ENCODE measurements at regions not wholly inside any gene's neighbourhood (a gene's known extent, or its start where the extent isn't known, plus 50 kb on each side); places are given as distances from the start of the nearest gene placed in this dataset.

DNA sequence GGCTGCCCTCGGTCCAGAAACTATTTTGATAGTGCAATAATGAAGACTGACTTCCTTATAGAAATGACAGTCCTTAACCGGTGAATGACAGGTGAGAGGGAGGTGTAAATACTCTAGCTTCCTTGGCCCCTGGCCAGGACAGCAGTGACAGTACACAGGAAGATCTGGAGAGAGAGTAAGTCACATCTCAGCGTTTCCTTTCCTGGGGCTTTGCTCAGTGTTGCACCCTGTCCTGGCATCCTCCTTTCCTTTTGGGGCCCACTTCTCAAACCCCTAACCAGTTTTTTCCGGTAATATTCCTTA is 336.9 kb downstream of the CD83 start:
- H3K27me3 ChIP-seq (ENCODE audit: control insufficient read depth in 3 of 3, insufficient read depth in 3 of 3, low read length in 3 of 3): no peaks in the 10 kb centered on the region
- H3K4me1 ChIP-seq (ENCODE audit: control insufficient read depth in 3 of 3, insufficient read depth in 3 of 3, low read length in 3 of 3): peaks cover 11 to 21% (median 15%) of the 10 kb centered on the region in 3 donors
- H3K4me3 ChIP-seq (ENCODE audit: low read length in 3 of 3): no peak overlapping the region
- no peak overlapping the region for H3K27ac ChIP-seq (ENCODE audit: low read depth, low read length)
- H3K9me3 ChIP-seq (ENCODE audit: control insufficient read depth in 3 of 3, low read length in 3 of 3): no peaks in the 10 kb centered on the region
- no peaks in the 10 kb centered on the region for H3K36me3 ChIP-seq (ENCODE audit: control insufficient read depth in 3 of 3, insufficient read depth in 3 of 3, low read length in 3 of 3)
- no peak overlapping the region for H3K9ac ChIP-seq (ENCODE audit: low read depth in 1 of 3, low read length in 3 of 3)

DNA sequence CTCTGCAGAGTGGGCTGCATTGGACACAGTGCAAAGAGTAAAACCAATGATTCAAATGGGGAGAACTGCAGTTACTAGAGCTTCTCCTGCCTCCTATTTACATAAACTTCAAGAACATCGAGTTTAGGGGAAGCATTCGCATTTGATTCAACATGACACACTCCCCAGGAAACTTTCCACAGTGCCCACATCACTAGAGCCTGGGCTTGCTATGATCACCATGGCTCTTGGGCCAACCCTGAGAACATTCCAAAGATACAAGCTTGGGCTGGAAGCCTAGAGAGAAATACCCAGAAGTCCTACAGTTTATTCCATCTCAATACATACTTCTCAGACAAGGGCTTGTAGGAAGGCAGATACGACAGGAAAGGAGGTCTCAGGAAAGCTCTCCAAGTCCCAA is 337.9 kb downstream of the CD83 start:
- Histone ChIP-seq H3K27me3 (ENCODE audit: control insufficient read depth in 3 of 3, insufficient read depth in 3 of 3, low read length in 3 of 3) (no peaks in the 10 kb centered on the region), H3K9ac (ENCODE audit: low read depth in 1 of 3, low read length in 3 of 3) (no peak overlapping the region), H3K27ac (ENCODE audit: low read depth, low read length) (no peak overlapping the region), H3K4me3 (ENCODE audit: low read length in 3 of 3) (no peak overlapping the region), H3K4me1 (ENCODE audit: control insufficient read depth in 3 of 3, insufficient read depth in 3 of 3, low read length in 3 of 3) (peaks cover 11 to 21% (median 15%) of the 10 kb centered on the region in 3 donors), H3K9me3 (ENCODE audit: control insufficient read depth in 3 of 3, low read length in 3 of 3) (no peaks in the 10 kb centered on the region), H3K36me3 (ENCODE audit: control insufficient read depth in 3 of 3, insufficient read depth in 3 of 3, low read length in 3 of 3) (no peaks in the 10 kb centered on the region)

DNA sequence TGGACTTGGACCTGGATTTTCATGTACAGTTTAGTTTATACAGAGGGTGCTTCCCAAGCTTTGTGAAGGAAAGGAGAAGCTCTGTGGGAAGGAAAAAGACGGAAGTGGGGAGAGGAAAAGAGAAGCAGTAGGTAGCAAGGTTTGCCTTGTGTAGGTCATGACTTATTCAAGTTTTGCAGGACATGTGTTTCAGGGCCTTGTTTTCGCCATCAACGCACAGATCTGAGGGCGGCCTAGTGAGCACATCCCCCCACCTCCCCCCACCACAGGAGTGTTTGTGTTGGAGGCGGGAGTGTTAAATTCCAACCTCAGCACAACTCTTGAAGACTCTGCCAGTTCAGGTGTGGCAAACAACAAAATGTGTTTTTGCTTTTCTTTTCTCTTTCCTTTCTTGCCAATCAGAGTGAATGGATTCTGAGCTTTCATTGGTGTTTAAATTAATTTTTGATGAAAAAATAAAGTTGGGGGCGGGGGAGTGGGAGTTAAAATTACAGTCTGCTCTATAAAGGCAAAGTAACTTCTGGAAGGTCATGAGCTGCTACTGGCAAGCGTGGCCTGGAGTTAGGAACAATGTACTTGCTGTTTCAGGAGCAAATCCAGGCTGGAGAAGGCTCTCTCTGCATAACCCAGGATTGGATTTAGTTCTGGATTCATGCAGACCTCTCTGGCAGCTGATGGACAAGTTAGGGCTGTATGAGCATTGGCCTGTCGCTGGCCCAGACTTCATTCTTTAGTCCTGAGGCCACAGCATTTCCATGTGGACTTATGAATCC is 338.5 kb downstream of the CD83 start:
- Histone ChIP-seq H3K9me3 (ENCODE audit: control insufficient read depth in 3 of 3, low read length in 3 of 3) (no peaks in the 10 kb centered on the region), H3K4me3 (ENCODE audit: low read length in 3 of 3) (no peak overlapping the region), H3K27me3 (ENCODE audit: control insufficient read depth in 3 of 3, insufficient read depth in 3 of 3, low read length in 3 of 3) (no peaks in the 10 kb centered on the region), H3K27ac (ENCODE audit: low read depth, low read length) (no peak overlapping the region), H3K9ac (ENCODE audit: low read depth in 1 of 3, low read length in 3 of 3) (no peak overlapping the region), H3K36me3 (ENCODE audit: control insufficient read depth in 3 of 3, insufficient read depth in 3 of 3, low read length in 3 of 3) (no peaks in the 10 kb centered on the region), H3K4me1 (ENCODE audit: control insufficient read depth in 3 of 3, insufficient read depth in 3 of 3, low read length in 3 of 3) (peaks cover 11 to 21% (median 15%) of the 10 kb centered on the region in 3 donors)

DNA sequence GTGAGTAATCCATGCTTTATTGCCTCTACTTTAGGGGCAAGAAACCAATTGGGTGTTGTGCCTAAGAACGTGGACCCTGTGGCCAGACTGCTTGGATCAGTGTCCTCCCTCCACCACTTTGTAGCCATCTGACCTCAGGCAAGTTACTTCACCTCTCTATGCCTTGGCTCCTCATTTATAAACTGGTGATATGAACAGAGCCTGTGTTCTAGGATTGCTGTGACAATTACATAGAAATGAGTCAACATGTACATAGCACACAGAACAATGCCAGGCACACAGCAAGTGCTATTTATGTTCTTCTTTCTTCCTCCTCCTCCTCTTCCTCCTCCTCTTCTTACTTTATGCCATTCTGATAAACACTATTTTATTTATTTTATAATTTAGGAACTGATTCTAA is 339.4 kb downstream of the CD83 start:
- no peak overlapping the region for H3K9ac ChIP-seq (ENCODE audit: low read depth in 1 of 3, low read length in 3 of 3)
- no peaks in the 10 kb centered on the region for H3K36me3 ChIP-seq (ENCODE audit: control insufficient read depth in 3 of 3, insufficient read depth in 3 of 3, low read length in 3 of 3)
- no peak overlapping the region for H3K4me3 ChIP-seq (ENCODE audit: low read length in 3 of 3)
- H3K9me3 ChIP-seq (ENCODE audit: control insufficient read depth in 3 of 3, low read length in 3 of 3): no peaks in the 10 kb centered on the region
- no peak overlapping the region for H3K27ac ChIP-seq (ENCODE audit: low read depth, low read length)
- H3K27me3 ChIP-seq (ENCODE audit: control insufficient read depth in 3 of 3, insufficient read depth in 3 of 3, low read length in 3 of 3): no peaks in the 10 kb centered on the region
- H3K4me1 ChIP-seq (ENCODE audit: control insufficient read depth in 3 of 3, insufficient read depth in 3 of 3, low read length in 3 of 3): peaks cover 11 to 21% (median 15%) of the 10 kb centered on the region in 3 donors

DNA sequence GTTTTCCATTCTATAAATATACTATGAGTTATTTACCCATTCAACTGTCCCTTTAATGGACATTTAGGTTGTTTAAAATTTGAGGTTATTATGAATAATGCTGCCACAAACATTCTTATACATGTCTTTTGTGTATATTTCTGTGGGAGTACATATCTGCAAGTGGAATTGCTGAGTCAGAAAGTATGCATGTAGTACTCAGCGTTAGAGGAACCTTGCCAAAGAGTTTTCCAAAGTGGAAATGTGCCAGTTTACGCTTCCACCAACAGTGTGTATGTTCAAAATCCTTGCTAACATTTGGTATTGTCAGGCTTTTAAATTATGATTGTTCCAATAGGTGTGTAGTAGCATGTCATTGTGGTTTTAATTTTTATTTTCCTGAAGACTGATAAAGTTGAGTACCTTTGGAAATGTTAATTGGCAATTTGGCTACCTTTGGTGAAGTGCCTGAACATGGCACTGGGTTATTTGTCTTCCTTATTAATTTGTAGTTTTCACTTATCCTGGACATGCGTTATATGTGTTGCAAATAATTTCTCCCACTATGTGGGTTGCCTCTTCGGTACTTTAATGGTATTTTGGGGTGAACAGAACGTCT is 341.2 kb downstream of the CD83 start:
- Histone ChIP-seq H3K4me1 (ENCODE audit: control insufficient read depth in 3 of 3, insufficient read depth in 3 of 3, low read length in 3 of 3) (peaks cover 0 to 9% (median 7%) of the 10 kb centered on the region in 3 donors), H3K27ac (ENCODE audit: low read depth, low read length) (no peak overlapping the region), H3K9ac (ENCODE audit: low read depth in 1 of 3, low read length in 3 of 3) (no peak overlapping the region), H3K36me3 (ENCODE audit: control insufficient read depth in 3 of 3, insufficient read depth in 3 of 3, low read length in 3 of 3) (no peaks in the 10 kb centered on the region), H3K4me3 (ENCODE audit: low read length in 3 of 3) (no peak overlapping the region), H3K9me3 (ENCODE audit: control insufficient read depth in 3 of 3, low read length in 3 of 3) (no peaks in the 10 kb centered on the region), H3K27me3 (ENCODE audit: control insufficient read depth in 3 of 3, insufficient read depth in 3 of 3, low read length in 3 of 3) (no peaks in the 10 kb centered on the region)

DNA sequence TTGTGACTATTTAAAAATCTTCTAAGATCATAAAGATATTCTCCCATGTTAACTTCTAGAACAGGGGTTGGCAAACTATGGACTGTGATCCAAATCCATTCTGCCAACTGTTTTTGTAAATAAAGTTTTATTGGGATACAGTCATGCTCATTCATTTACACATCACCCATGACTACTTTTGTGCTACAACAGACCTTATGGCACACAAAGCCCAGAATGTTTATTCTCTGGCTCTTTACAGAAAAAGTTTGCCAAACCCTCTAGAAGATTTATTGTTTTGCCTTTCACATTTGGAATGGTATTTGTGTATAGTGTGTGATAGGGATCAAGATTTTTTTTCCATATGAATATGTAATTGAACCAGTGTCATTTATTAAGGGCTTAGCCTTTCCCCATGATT is 341.7 kb downstream of the CD83 start:
- Histone ChIP-seq H3K4me1 (ENCODE audit: control insufficient read depth in 3 of 3, insufficient read depth in 3 of 3, low read length in 3 of 3) (peaks cover 0 to 7% (median 4%) of the 10 kb centered on the region in 3 donors), H3K9ac (ENCODE audit: low read depth in 1 of 3, low read length in 3 of 3) (no peak overlapping the region), H3K36me3 (ENCODE audit: control insufficient read depth in 3 of 3, insufficient read depth in 3 of 3, low read length in 3 of 3) (no peaks in the 10 kb centered on the region), H3K9me3 (ENCODE audit: control insufficient read depth in 3 of 3, low read length in 3 of 3) (no peaks in the 10 kb centered on the region), H3K27ac (ENCODE audit: low read depth, low read length) (no peak overlapping the region), H3K27me3 (ENCODE audit: control insufficient read depth in 3 of 3, insufficient read depth in 3 of 3, low read length in 3 of 3) (no peaks in the 10 kb centered on the region), H3K4me3 (ENCODE audit: low read length in 3 of 3) (no peak overlapping the region)

DNA sequence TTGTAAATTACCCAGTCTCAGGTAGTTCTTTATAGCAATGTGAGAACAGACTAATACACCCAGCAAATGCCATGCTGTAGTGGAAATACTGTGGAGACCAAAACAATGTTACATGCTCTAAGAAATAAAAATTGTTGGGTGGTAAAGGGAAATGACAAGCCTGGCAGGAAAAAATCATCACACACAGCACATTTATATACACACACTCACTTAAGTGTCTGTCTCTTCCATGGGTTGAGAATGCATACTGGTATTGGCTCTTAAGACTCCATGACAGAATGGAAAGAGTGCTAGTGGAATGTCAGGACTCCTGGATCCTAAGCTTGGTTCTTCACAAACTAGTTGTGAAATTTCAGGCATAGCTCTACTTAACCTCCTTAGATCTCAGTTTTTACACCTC is 343.0 kb downstream of the CD83 start:
- Histone ChIP-seq H3K9me3 (ENCODE audit: control insufficient read depth in 3 of 3, low read length in 3 of 3) (no peaks in the 10 kb centered on the region), H3K27me3 (ENCODE audit: control insufficient read depth in 3 of 3, insufficient read depth in 3 of 3, low read length in 3 of 3) (no peaks in the 10 kb centered on the region), H3K4me1 (ENCODE audit: control insufficient read depth in 3 of 3, insufficient read depth in 3 of 3, low read length in 3 of 3) (peaks cover 0 to 4% (median 4%) of the 10 kb centered on the region in 3 donors), H3K27ac (ENCODE audit: low read depth, low read length) (no peak overlapping the region), H3K9ac (ENCODE audit: low read depth in 1 of 3, low read length in 3 of 3) (no peak overlapping the region), H3K36me3 (ENCODE audit: control insufficient read depth in 3 of 3, insufficient read depth in 3 of 3, low read length in 3 of 3) (no peaks in the 10 kb centered on the region), H3K4me3 (ENCODE audit: low read length in 3 of 3) (no peak overlapping the region)

DNA sequence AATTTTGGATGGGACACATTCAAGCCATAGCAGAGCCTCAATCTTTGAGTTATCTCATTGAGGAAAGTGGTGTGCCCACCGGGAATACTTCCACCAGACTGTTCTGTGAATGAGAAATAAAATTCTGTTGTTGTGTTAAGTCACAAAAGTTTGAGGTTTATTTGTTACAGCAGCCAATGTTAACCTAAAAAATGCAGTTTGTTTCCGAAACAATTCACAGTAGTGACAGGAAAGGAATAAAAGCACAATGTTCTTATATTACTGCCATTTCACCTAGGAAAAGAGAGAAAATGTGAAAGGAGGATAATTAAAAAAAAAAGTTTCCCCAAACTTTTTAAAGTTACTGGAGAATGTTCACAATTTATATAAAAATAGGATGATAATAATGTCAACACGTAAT is 344.6 kb downstream of the CD83 start:
- no peaks in the 10 kb centered on the region for H3K27me3 ChIP-seq (ENCODE audit: control insufficient read depth in 3 of 3, insufficient read depth in 3 of 3, low read length in 3 of 3)
- no peaks in the 10 kb centered on the region for H3K36me3 ChIP-seq (ENCODE audit: control insufficient read depth in 3 of 3, insufficient read depth in 3 of 3, low read length in 3 of 3)
- H3K4me3 ChIP-seq (ENCODE audit: low read length in 3 of 3): no peak overlapping the region
- no peaks in the 10 kb centered on the region for H3K4me1 ChIP-seq (ENCODE audit: control insufficient read depth in 3 of 3, insufficient read depth in 3 of 3, low read length in 3 of 3)
- no peak overlapping the region for H3K27ac ChIP-seq (ENCODE audit: low read depth, low read length)
- H3K9ac ChIP-seq (ENCODE audit: low read depth in 1 of 3, low read length in 3 of 3): no peak overlapping the region
- no peaks in the 10 kb centered on the region for H3K9me3 ChIP-seq (ENCODE audit: control insufficient read depth in 3 of 3, low read length in 3 of 3)

DNA sequence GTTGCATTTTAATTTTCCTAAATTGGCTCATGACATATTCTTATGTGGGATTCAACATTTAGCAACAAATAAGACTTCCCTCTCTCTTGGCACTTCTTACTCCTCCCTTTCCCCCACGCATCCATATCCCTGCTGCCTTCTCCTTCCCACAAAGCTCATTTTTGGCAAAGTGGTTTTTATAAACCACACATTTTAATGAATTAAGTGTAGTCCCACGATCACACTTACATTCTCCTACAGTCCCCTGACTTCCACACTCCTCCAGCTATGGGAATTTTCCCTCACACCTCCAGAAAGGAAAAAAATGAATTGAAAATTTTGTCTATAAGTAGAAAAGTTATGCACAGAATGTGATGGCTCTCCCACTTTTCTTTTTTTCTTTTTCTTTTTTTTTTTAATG is 345.0 kb downstream of the CD83 start:
- H3K36me3 ChIP-seq (ENCODE audit: control insufficient read depth in 3 of 3, insufficient read depth in 3 of 3, low read length in 3 of 3): no peaks in the 10 kb centered on the region
- H3K4me3 ChIP-seq (ENCODE audit: low read length in 3 of 3): no peak overlapping the region
- no peak overlapping the region for H3K9ac ChIP-seq (ENCODE audit: low read depth in 1 of 3, low read length in 3 of 3)
- H3K4me1 ChIP-seq (ENCODE audit: control insufficient read depth in 3 of 3, insufficient read depth in 3 of 3, low read length in 3 of 3): no peaks in the 10 kb centered on the region
- H3K27me3 ChIP-seq (ENCODE audit: control insufficient read depth in 3 of 3, insufficient read depth in 3 of 3, low read length in 3 of 3): no peaks in the 10 kb centered on the region
- H3K9me3 ChIP-seq (ENCODE audit: control insufficient read depth in 3 of 3, low read length in 3 of 3): no peaks in the 10 kb centered on the region
- H3K27ac ChIP-seq (ENCODE audit: low read depth, low read length): no peak overlapping the region

DNA sequence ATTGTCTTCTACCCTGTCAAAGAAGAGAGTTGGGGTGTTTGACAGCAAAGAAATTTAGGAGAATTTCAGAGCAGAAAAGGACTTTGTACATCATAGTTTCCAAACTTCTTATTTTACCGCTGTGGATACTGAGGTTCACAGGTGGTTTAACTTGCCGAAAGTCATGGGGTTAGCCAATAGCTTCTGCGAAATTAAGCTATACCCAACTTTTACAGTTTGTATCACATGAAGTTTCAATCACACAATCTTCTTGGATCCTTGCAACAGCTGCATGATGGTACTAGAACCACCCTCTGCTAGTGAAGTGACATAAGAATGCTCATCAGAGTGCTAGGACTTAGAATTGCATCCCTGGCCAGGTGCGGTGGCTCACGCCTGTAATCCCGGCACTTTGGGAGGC is 345.5 kb downstream of the CD83 start:
- no peak overlapping the region for H3K27ac ChIP-seq (ENCODE audit: low read depth, low read length)
- no peaks in the 10 kb centered on the region for H3K36me3 ChIP-seq (ENCODE audit: control insufficient read depth in 3 of 3, insufficient read depth in 3 of 3, low read length in 3 of 3)
- H3K4me1 ChIP-seq (ENCODE audit: control insufficient read depth in 3 of 3, insufficient read depth in 3 of 3, low read length in 3 of 3): no peaks in the 10 kb centered on the region
- no peak overlapping the region for H3K9ac ChIP-seq (ENCODE audit: low read depth in 1 of 3, low read length in 3 of 3)
- no peaks in the 10 kb centered on the region for H3K9me3 ChIP-seq (ENCODE audit: control insufficient read depth in 3 of 3, low read length in 3 of 3)
- no peaks in the 10 kb centered on the region for H3K27me3 ChIP-seq (ENCODE audit: control insufficient read depth in 3 of 3, insufficient read depth in 3 of 3, low read length in 3 of 3)
- H3K4me3 ChIP-seq (ENCODE audit: low read length in 3 of 3): no peak overlapping the region
